Parathyroid adenoma (tissue), 2 donors: ENCODE measurements at regions not wholly inside any gene's neighbourhood (a gene's known extent, or its start where the extent isn't known, plus 50 kb on each side); places are given as distances from the start of the nearest gene placed in this dataset.

ENCODE experiments used
- H2AFZ ChIP-seq: fragments of 300-600 bp; sonication (generic); one replicate; pipeline ENCODE4 v1.7.0; 2017; ENCODE audit warnings: antibody characterized with exemption, mild to moderate bottlenecking
- H3K27ac ChIP-seq: fragments of 300-600 bp; sonication (generic); one replicate; pipeline ENCODE4 v1.7.0; 2017
- H3K27me3 ChIP-seq: fragments of 300-600 bp; sonication (generic); one replicate; pipeline ENCODE4 v1.7.0; 2017; ENCODE audit warnings: low read length; ENCODE audit not compliant: control insufficient read depth, insufficient read depth
- H3K36me3 ChIP-seq: fragments of 300-600 bp; sonication (generic); one replicate; pipeline ENCODE4 v1.7.0; 2017; ENCODE audit warnings: low read length; ENCODE audit not compliant: control insufficient read depth, insufficient read depth
- H3K4me1 ChIP-seq: fragments of 300-600 bp; sonication (generic); one replicate; pipeline ENCODE4 v1.7.0; 2017; ENCODE audit warnings: control low read depth
- H3K4me2 ChIP-seq: fragments of 300-600 bp; sonication (generic); one replicate; pipeline ENCODE4 v1.7.0; 2017; ENCODE audit warnings: low read length
- H3K4me3 ChIP-seq: fragments of 300-600 bp; sonication (generic); one replicate; pipeline ENCODE4 v1.7.0; 2017; ENCODE audit warnings: low read depth, low read length
- H3K79me2 ChIP-seq: fragments of 300-600 bp; sonication (generic); one replicate; pipeline ENCODE4 v1.7.0; 2017; ENCODE audit warnings: control low read depth
- H3K9ac ChIP-seq: fragments of 300-600 bp; sonication (generic); one replicate; pipeline ENCODE4 v1.7.0; 2017; ENCODE audit warnings: mild to moderate bottlenecking
- H3K9me3 ChIP-seq: fragments of 300-600 bp; sonication (generic); one replicate; pipeline ENCODE4 v1.7.0; 2017; ENCODE audit warnings: low read length; ENCODE audit not compliant: control insufficient read depth
- CTCF ChIP-seq: fragments of 300-600 bp; sonication (generic); IDR thresholded peaks from one replicate; pipeline ENCODE4 v1.7.0; 2017; ENCODE audit warnings: antibody characterized with exemption, mild to moderate bottlenecking
- donor health status: primary hyperparathyroidism.

DNA sequence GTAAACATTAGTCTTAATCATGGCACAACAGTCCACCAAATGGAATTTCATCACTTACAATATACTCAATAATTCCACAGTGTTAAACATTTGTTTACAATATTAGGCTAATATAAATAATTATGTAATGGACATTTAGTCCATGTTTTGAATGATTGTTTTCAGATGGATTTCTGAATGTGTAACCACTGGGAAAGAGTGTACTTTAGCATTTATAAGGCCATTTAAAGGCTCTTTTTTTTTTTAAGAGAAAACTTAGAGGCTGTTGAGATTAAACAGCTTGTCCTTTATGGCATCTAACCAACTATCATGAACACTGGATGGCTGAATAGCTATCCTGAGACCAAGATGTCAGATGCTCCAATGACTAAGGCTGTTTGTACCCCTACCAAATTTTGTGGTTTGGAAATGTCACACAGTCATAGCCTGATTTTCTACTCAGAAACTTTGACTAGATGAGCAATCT, 248.3 kb upstream of the GLI3 start:
- no peaks in the 10 kb centered on the region for H3K4me1 ChIP-seq
- TF ChIP-seq CTCF: no peak

DNA sequence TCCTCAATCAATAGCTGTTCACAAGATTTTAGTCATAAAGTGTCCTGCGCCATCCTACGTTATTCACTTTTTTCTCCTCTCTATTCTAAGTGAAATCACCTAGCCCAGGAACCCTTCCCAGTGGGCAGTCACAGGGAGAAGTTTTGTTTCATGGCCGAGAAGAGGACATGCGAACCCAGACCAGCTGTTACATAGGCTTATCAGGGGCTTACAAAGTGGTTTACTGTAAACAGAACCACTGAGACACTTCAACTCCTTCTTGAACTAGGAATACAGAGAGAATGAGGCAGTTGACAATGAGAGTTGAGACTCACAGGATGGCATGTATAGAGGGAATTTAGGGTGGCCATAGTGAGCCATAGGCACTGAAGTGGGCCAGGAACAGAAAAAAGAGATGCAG, 246.9 kb upstream of the GLI3 start:
- Histone ChIP-seq H3K27ac (no peak overlapping the region), H3K4me2 (no peak overlapping the region), H3K4me3 (no peak overlapping the region), H3K27me3 (no peaks in the 10 kb centered on the region), H3K9me3 (no peaks in the 10 kb centered on the region), H3K36me3 (no peaks in the 10 kb centered on the region), H2AFZ (no peak overlapping the region), H3K4me1 (no peaks in the 10 kb centered on the region), H3K9ac (no peak overlapping the region), H3K79me2 (no peaks in the 10 kb centered on the region)
- no peak for TF ChIP-seq CTCF

More for the DNA sequence above, 248.3 kb upstream of the GLI3 start:
- no peaks in the 10 kb centered on the region for H3K36me3 ChIP-seq
- H2AFZ ChIP-seq: no peak overlapping the region
- no peak overlapping the region for H3K27ac ChIP-seq
- H3K79me2 ChIP-seq: no peaks in the 10 kb centered on the region
- no peaks in the 10 kb centered on the region for H3K9me3 ChIP-seq
- no peaks in the 10 kb centered on the region for H3K27me3 ChIP-seq
- no peak overlapping the region for H3K4me3 ChIP-seq
- H3K9ac ChIP-seq: no peak overlapping the region
- no peak overlapping the region for H3K4me2 ChIP-seq

GRCh38 chr7:42479816-42480633, 243.0 kb upstream of the GLI3 start:
- no peaks in the 10 kb centered on the region for H3K36me3 ChIP-seq
- peak overlapping the region; percentile 27 for H3K27ac ChIP-seq
- no peaks in the 10 kb centered on the region for H3K27me3 ChIP-seq
- H3K4me3 ChIP-seq: no peak overlapping the region
- H3K9ac ChIP-seq: no peak overlapping the region
- TF ChIP-seq CTCF: no peak
- H3K4me2 ChIP-seq: no peak overlapping the region
- H3K79me2 ChIP-seq: no peaks in the 10 kb centered on the region
- H2AFZ ChIP-seq: no peak overlapping the region
- H3K4me1 ChIP-seq: no peaks in the 10 kb centered on the region
- H3K9me3 ChIP-seq: no peaks in the 10 kb centered on the region

- no peak overlapping the region for H3K9ac ChIP-seq
These were observed 242.4 kb upstream of the GLI3 start for GRCh38 chr7:42479452-42479815.

More at GRCh38 chr7:42479452-42479815, 242.4 kb upstream of the GLI3 start:
- TF ChIP-seq CTCF: no peak
- no peak overlapping the region for H3K4me2 ChIP-seq
- H2AFZ ChIP-seq: no peak overlapping the region
- no peaks in the 10 kb centered on the region for H3K4me1 ChIP-seq
- no peaks in the 10 kb centered on the region for H3K9me3 ChIP-seq
- no peaks in the 10 kb centered on the region for H3K27me3 ChIP-seq
- H3K4me3 ChIP-seq: no peak overlapping the region
- no peaks in the 10 kb centered on the region for H3K79me2 ChIP-seq
- H3K36me3 ChIP-seq: no peaks in the 10 kb centered on the region
- peak overlapping the region; percentile 16 for H3K27ac ChIP-seq
